H9 (cell line): ENCODE measurements at regions not wholly inside any gene's neighbourhood (a gene's known extent, or its start where the extent isn't known, plus 50 kb on each side); places are given as distances from the start of the nearest gene placed in this dataset.

Source experiments
- DNase-seq: peaks from one replicate; pipeline ENCODE4 v3.0.0-alpha.2; 2017
- H2AFZ ChIP-seq: one replicate; pipeline ENCODE4 v1.6.1; 2013; ENCODE audit warnings: mild to moderate bottlenecking, low read length, control low read depth, moderate library complexity
- H2AK5ac ChIP-seq: 2 replicates; pipeline ENCODE4 v1.6.1; 2013; ENCODE audit warnings: low read length, control low read depth, mixed read lengths; ENCODE audit not compliant: insufficient read length
- H2BK120ac ChIP-seq: one replicate; pipeline ENCODE4 v1.6.1; 2013; ENCODE audit warnings: low read depth, mild to moderate bottlenecking, low read length, control low read depth, inconsistent platforms; ENCODE audit not compliant: poor library complexity, severe bottlenecking
- H2BK12ac ChIP-seq: 2 replicates; pipeline ENCODE4 v1.6.1; 2013; ENCODE audit warnings: low read length, control low read depth, mixed read lengths, low read depth; ENCODE audit not compliant: insufficient read length
- H2BK15ac ChIP-seq: 2 replicates; pipeline ENCODE4 v1.6.1; 2013; ENCODE audit warnings: low read depth, low read length, control low read depth
- H2BK20ac ChIP-seq: one replicate; pipeline ENCODE4 v1.6.1; 2013; ENCODE audit warnings: low read depth, mild to moderate bottlenecking, low read length, control low read depth, inconsistent platforms; ENCODE audit not compliant: poor library complexity, severe bottlenecking
- H2BK5ac ChIP-seq: 2 replicates; pipeline ENCODE4 v1.6.1; 2013; ENCODE audit warnings: low read length, control low read depth, mixed read lengths; ENCODE audit not compliant: insufficient read length
- H3K14ac ChIP-seq: 2 replicates; pipeline ENCODE4 v1.6.1; 2013; ENCODE audit warnings: low read length, control low read depth; ENCODE audit not compliant: insufficient read depth
- H3K18ac ChIP-seq: 2 replicates; pipeline ENCODE4 v1.6.1; 2013; ENCODE audit warnings: low read depth, mild to moderate bottlenecking, mixed read lengths, low read length, control low read depth; ENCODE audit not compliant: insufficient read length
- H3K23ac ChIP-seq: 2 replicates; pipeline ENCODE4 v1.6.1; 2013; ENCODE audit warnings: low read length, control low read depth, mixed read lengths, low read depth; ENCODE audit not compliant: insufficient read length
- H3K23me2 ChIP-seq: 2 replicates; pipeline ENCODE4 v1.6.1; 2013; ENCODE audit warnings: low read depth, mild to moderate bottlenecking, mixed read lengths, low read length, control low read depth; ENCODE audit not compliant: insufficient read length, poor library complexity, severe bottlenecking
- H3K27ac ChIP-seq: 2 replicates; pipeline ENCODE4 v1.5.1; 2013; ENCODE audit warnings: low read length, control low read depth, mixed read lengths, low read depth; ENCODE audit not compliant: insufficient read length
- H3K27me3 ChIP-seq: 2 replicates; pipeline ENCODE4 v1.6.1; 2013; ENCODE audit warnings: low read length, control low read depth, inconsistent platforms; ENCODE audit not compliant: insufficient read depth
- H3K4ac ChIP-seq: 2 replicates; pipeline ENCODE4 v1.6.1; 2013; ENCODE audit warnings: low read depth, mild to moderate bottlenecking, control low read depth, inconsistent platforms, low read length, moderate library complexity
- H3K4me1 ChIP-seq: 2 replicates; pipeline ENCODE4 v1.6.1; 2013; ENCODE audit warnings: low read length, control low read depth, inconsistent platforms; ENCODE audit not compliant: insufficient read depth
- H3K4me2 ChIP-seq: 2 replicates; pipeline ENCODE4 v1.6.1; 2013; ENCODE audit warnings: low read length, control low read depth, mixed read lengths; ENCODE audit not compliant: insufficient read length, insufficient read depth
- H3K56ac ChIP-seq: 2 replicates; pipeline ENCODE4 v1.6.1; 2013; ENCODE audit warnings: low read depth, mild to moderate bottlenecking, mixed read lengths, low read length, control low read depth; ENCODE audit not compliant: insufficient read length
- H3K79me1 ChIP-seq: 2 replicates; pipeline ENCODE4 v1.6.1; 2013; ENCODE audit warnings: low read depth, mild to moderate bottlenecking, moderate library complexity, low read length, control low read depth, inconsistent platforms; ENCODE audit not compliant: insufficient read depth, poor library complexity, severe bottlenecking
- H3K79me2 ChIP-seq: 2 replicates; pipeline ENCODE4 v1.6.1; 2013; ENCODE audit warnings: low read length, control low read depth, inconsistent platforms; ENCODE audit not compliant: insufficient read depth
- H3K9ac ChIP-seq: 2 replicates; pipeline ENCODE4 v1.6.1; 2013; ENCODE audit warnings: low read length, control low read depth, mixed read lengths; ENCODE audit not compliant: insufficient read length; ENCODE audit errors: extremely low read depth
- H3K9me3 ChIP-seq: one replicate; pipeline ENCODE4 v1.6.1; 2013; ENCODE audit warnings: low read depth, low read length, inconsistent platforms; ENCODE audit not compliant: control insufficient read depth
- H3T11ph ChIP-seq: one replicate; pipeline ENCODE4 v1.6.1; 2013; ENCODE audit warnings: mild to moderate bottlenecking, low read length, control low read depth, inconsistent platforms
- H4K20me1 ChIP-seq: one replicate; pipeline ENCODE4 v1.6.1; 2013; ENCODE audit not compliant: control insufficient read depth, insufficient read length, insufficient read depth
- H4K5ac ChIP-seq: 2 replicates; pipeline ENCODE4 v1.6.1; 2013; ENCODE audit warnings: low read depth, mild to moderate bottlenecking, mixed read lengths, low read length, control low read depth; ENCODE audit not compliant: insufficient read length
- H4K8ac ChIP-seq: replicated peaks from 2 replicates; pipeline ENCODE4 v1.6.1; 2013; ENCODE audit warnings: low read length, control low read depth, mixed read lengths, low read depth; ENCODE audit not compliant: insufficient read length
- H4K91ac ChIP-seq: 2 replicates; pipeline ENCODE4 v1.6.1; 2013; ENCODE audit warnings: low read depth, mild to moderate bottlenecking, moderate library complexity, mixed read lengths, low read length, control low read depth; ENCODE audit not compliant: insufficient read length
- H3K27ac Mint-ChIP-seq, 3 experiments: 2 replicates in 2 of 3; 3 replicates in 1 of 3; pipeline ENCODE4 v1.8.0; 2020 to 2021; ENCODE audit warnings: mixed read lengths in 3 of 3, mild to moderate bottlenecking in 1 of 3, moderate library complexity in 1 of 3
- H3K27me3 Mint-ChIP-seq: 2 replicates; pipeline ENCODE4 v1.8.0; 2021; ENCODE audit warnings: low read depth, mild to moderate bottlenecking, moderate library complexity, mixed read lengths
- H3K36me3 Mint-ChIP-seq, 3 experiments: 2 replicates in 2 of 3; 3 replicates in 1 of 3; pipeline ENCODE4 v1.8.0; 2020 to 2021; ENCODE audit warnings: low read depth in 3 of 3, mixed read lengths in 3 of 3; ENCODE audit not compliant: insufficient read depth in 1 of 3
- H3K4me1 Mint-ChIP-seq, 2 experiments: 2 replicates each; pipeline ENCODE4 v1.8.0; 2020; ENCODE audit warnings: mixed read lengths in 2 of 2
- H3K4me3 Mint-ChIP-seq, 2 experiments: 2 replicates in 1 of 2; 3 replicates in 1 of 2; pipeline ENCODE4 v1.8.0; 2020 to 2021; ENCODE audit warnings: mild to moderate bottlenecking in 2 of 2, mixed read lengths in 2 of 2, moderate library complexity in 1 of 2
- H3K9me3 Mint-ChIP-seq, 2 experiments: 2 replicates in 1 of 2; 3 replicates in 1 of 2; pipeline ENCODE4 v1.8.0; 2020; ENCODE audit warnings: mild to moderate bottlenecking in 2 of 2, mixed read lengths in 2 of 2, moderate library complexity in 1 of 2
- CTCF ChIP-seq: fragments of 200-600 bp; sonication (generic); conservative IDR thresholded peaks from 3 replicates; pipeline ENCODE4 v1.8.0; 2021; ENCODE audit warnings: antibody characterized with exemption, mild to moderate bottlenecking
- WGBS: extraction: QIAGEN DNeasy Blood & Tissue Kit; methylation state at CpG from one replicate; pipeline ENCODE4 v1.1.7; 2013; ENCODE audit warnings: missing lambda C conversion rate, low lambda C conversion rate, mixed read lengths; ENCODE audit not compliant: insufficient read length; ENCODE audit errors: extremely low coverage; 5-methylcytosine and 5-hydroxymethylcytosine counted together

GRCh38 chr4:94068753-94069719 is 138.6 kb upstream of the SMARCAD1 start:
- Histone ChIP-seq H2AFZ (no peak overlapping the region), H4K20me1 (no peaks in the 10 kb centered on the region), H2BK5ac (no peak overlapping the region), H2AK5ac (no peak overlapping the region), H3K14ac (no peak overlapping the region), H4K91ac (no peak overlapping the region), H3T11ph (peak overlapping the region; percentile 73), H2BK15ac (no peak overlapping the region), H3K9ac (no peak overlapping the region), H3K23me2 (no peaks in the 10 kb centered on the region), H3K4me1 (no peaks in the 10 kb centered on the region; the same call in 1 of the 2 replicates), H2BK12ac (no peak overlapping the region), H3K27ac (no peak overlapping the region), H3K18ac (no peak overlapping the region), H4K8ac (no peak overlapping the region), H2BK20ac (no peak overlapping the region), H3K56ac (no peak overlapping the region), H3K27me3 (no peaks in the 10 kb centered on the region), H3K79me2 (no peaks in the 10 kb centered on the region), H3K23ac (no peak overlapping the region), H3K79me1 (no peaks in the 10 kb centered on the region), H3K9me3 (no peaks in the 10 kb centered on the region), H3K4ac (no peak overlapping the region), H3K4me2 (peak overlapping the region; percentile 21), H4K5ac (no peak overlapping the region), H2BK120ac (no peak overlapping the region)
- Mint-ChIP-seq H3K36me3 (peaks cover 0 to 4% (median 3%) of the 10 kb centered on the region in 3 experiments; a peak in 1 of 7 replicates), H3K9me3 (peaks cover 0 to 4% of the 10 kb centered on the region in 2 experiments; a peak in 2 of 5 replicates), H3K4me3 (no peak overlapping the region), H3K4me1 (peaks cover 13 to 15% of the 10 kb centered on the region in 2 experiments), H3K27ac (peak overlapping the region in 2 of 3 experiments; percentile 36 to 68; a peak in 3 of 7 replicates), H3K27me3 (no peaks in the 10 kb centered on the region)
- DNase-seq = no peak
- WGBS = no CpG with 5 or more reads among the region's 8 CpGs
- no peak for TF ChIP-seq CTCF
